HCT116 (cell line): ENCODE measurements at regions not wholly inside any gene's neighbourhood (a gene's known extent, or its start where the extent isn't known, plus 50 kb on each side); places are given as distances from the start of the nearest gene placed in this dataset.

Experiments used
- ATAC-seq: fragments of 200-7000 bp; cut with Tn5 transposase; 2 replicates; pipeline ENCODE4 v1.9.1; 2020; ENCODE audit warnings: mild to moderate bottlenecking, moderate library complexity
- BruUV-seq: library from RNA; stranded (reverse); fragments of 400-500 nt; replicated peaks from 2 replicates; lab custom pipeline; 2021; lab: Mats Ljungman, UMichigan
- CTCF ChIA-PET: fragments of 300-600 bp; sonication (Branson Sonifier 250); formaldehyde crosslinking; loops from one replicate; lab custom pipeline; 2021; ENCODE audit warnings: antibody characterized with exemption; lab: Charles Lee
- POLR2A ChIA-PET: fragments of 300-600, 350-600 bp; sonication (Branson Sonifier 250); formaldehyde crosslinking; loops from one replicate; lab custom pipeline; 2021; ENCODE audit warnings: antibody characterized with exemption; lab: Charles Lee
- RAD21 ChIA-PET, 2 experiments: fragments of 300-600 bp; sonication (Branson Sonifier 250); formaldehyde crosslinking; loops; one replicate each; lab custom pipeline; 2023; ENCODE audit warnings: low total read pairs in 2 of 2; ENCODE audit not compliant: uncharacterized antibody in 2 of 2, unreplicated experiment in 2 of 2, low non-redundant PET in 1 of 2; lab: Charles Lee
- DNase-seq: peaks from one replicate; pipeline ENCODE4 v3.0.0-alpha.2; 2010; ENCODE audit warnings: low read depth, low spot score
- H2AFZ ChIP-seq: fragments of 200-600 bp; shearing (Covaris generic), sonication (generic); 2 replicates; pipeline ENCODE4 v1.6.1; 2017; ENCODE audit warnings: low read depth, mixed run types, mixed read lengths, antibody characterized with exemption, low read length; ENCODE audit not compliant: poor library complexity, severe bottlenecking
- H3K27ac ChIP-seq: 2 replicates; pipeline ENCODE4 v1.5.1; 2012; ENCODE audit warnings: low read depth, low read length
- H3K27me3 ChIP-seq: fragments of 200-600 bp; sonication (generic); 2 replicates; pipeline ENCODE4 v1.6.1; 2016; ENCODE audit warnings: mixed run types, low read length, mixed read lengths; ENCODE audit not compliant: insufficient read depth
- H3K36me3 ChIP-seq, 2 experiments: fragments of 200-500 bp in 1 of 2; fragments of 200-600 bp in 1 of 2; sonication (Bioruptor generic) in 1 of 2; sonication (generic) in 1 of 2; 2 replicates each; pipeline versions ENCODE4 v1.5.1 to v1.6.1; 2014 to 2016; ENCODE audit warnings: low read length in 2 of 2, inconsistent platforms in 1 of 2, mixed read lengths in 1 of 2, mixed run types in 1 of 2; ENCODE audit not compliant: insufficient read depth in 2 of 2, control insufficient read depth in 1 of 2
- H3K4me1 ChIP-seq, 2 experiments: fragments of 200-600 bp in 1 of 2; sonication (generic) in 1 of 2; 2 replicates each; pipeline versions ENCODE4 v1.5.1 to v1.6.1; 2012 to 2017; ENCODE audit warnings: low read length in 2 of 2, inconsistent platforms in 1 of 2, mild to moderate bottlenecking in 1 of 2, mixed read lengths in 1 of 2, mixed run types in 1 of 2, moderate library complexity in 1 of 2; ENCODE audit not compliant: insufficient read depth in 2 of 2, control insufficient read depth in 1 of 2
- H3K4me2 ChIP-seq: fragments of 200-600 bp; sonication (generic); 2 replicates; pipeline ENCODE4 v1.6.1; 2017; ENCODE audit warnings: mixed run types, low read length, mixed read lengths
- H3K4me3 ChIP-seq, 2 experiments: fragments of 200-600 bp in 1 of 2; sonication (generic) in 1 of 2; replicated peaks in 1 of 2; 2 replicates each; pipeline ENCODE4 v1.5.1; 2011 to 2016; ENCODE audit warnings: low read length in 2 of 2, control low read depth in 1 of 2, low read depth in 1 of 2, mild to moderate bottlenecking in 1 of 2, mixed read lengths in 1 of 2, mixed run types in 1 of 2
- H3K79me2 ChIP-seq: fragments of 200-600 bp; sonication (generic); 2 replicates; pipeline ENCODE4 v1.6.1; 2017; ENCODE audit warnings: mild to moderate bottlenecking, mixed run types, low read length, moderate library complexity, mixed read lengths; ENCODE audit not compliant: insufficient read depth
- H3K9ac ChIP-seq: fragments of 200-600 bp; sonication (generic); 2 replicates; pipeline ENCODE4 v1.6.1; 2016; ENCODE audit warnings: low read length, mixed read lengths
- H3K9me2 ChIP-seq: fragments of 200-600 bp; sonication (generic), shearing (Covaris generic); 2 replicates; pipeline ENCODE4 v1.6.1; 2017; ENCODE audit warnings: mixed run types, mild to moderate bottlenecking, moderate library complexity; ENCODE audit not compliant: insufficient read depth
- H3K9me3 ChIP-seq, 2 experiments: fragments of 200-500 bp in 1 of 2; fragments of 200-600 bp in 1 of 2; sonication (Bioruptor generic) in 1 of 2; sonication (generic) in 1 of 2; 2 replicates each; pipeline ENCODE4 v1.6.1; 2014 to 2017; ENCODE audit warnings: low read length in 2 of 2, mixed read lengths in 2 of 2, inconsistent platforms in 1 of 2, low read depth in 1 of 2, mild to moderate bottlenecking in 1 of 2, mixed run types in 1 of 2, moderate library complexity in 1 of 2; ENCODE audit not compliant: control insufficient read depth in 1 of 2, insufficient read depth in 1 of 2
- H4K20me1 ChIP-seq: fragments of 200-600 bp; sonication (generic), shearing (Covaris generic); 2 replicates; pipeline ENCODE4 v1.6.1; 2017; ENCODE audit warnings: mixed run types, mild to moderate bottlenecking, moderate library complexity; ENCODE audit not compliant: insufficient read depth
- ELF1 ChIP-seq: IDR thresholded peaks from 2 replicates; pipeline ENCODE4 v1.6.1; 2012; ENCODE audit warnings: low read depth, borderline replicate concordance
- EZH2 ChIP-seq: fragments of 200-600 bp; sonication (generic); IDR thresholded peaks from 2 replicates; pipeline ENCODE4 v1.6.1; 2017; ENCODE audit warnings: antibody characterized with exemption, mixed run types
- FOSL1 ChIP-seq: IDR thresholded peaks from 2 replicates; pipeline ENCODE4 v1.6.1; 2012; ENCODE audit warnings: low read depth
- POLR2A ChIP-seq: IDR thresholded peaks from 2 replicates; pipeline ENCODE4 v1.7.0; 2011; ENCODE audit warnings: borderline replicate concordance; ENCODE audit not compliant: insufficient read depth, insufficient read length; ENCODE audit errors: extremely low read depth
- POLR2AphosphoS5 ChIP-seq: IDR thresholded peaks from 2 replicates; pipeline ENCODE4 v1.6.1; 2011; ENCODE audit warnings: mild to moderate bottlenecking, low read depth, low read length, moderate library complexity
- RAD21 ChIP-seq: IDR thresholded peaks from 2 replicates; pipeline ENCODE4 v1.6.1; 2012; ENCODE audit warnings: low read depth, mild to moderate bottlenecking
- SIN3A ChIP-seq: IDR thresholded peaks from 2 replicates; pipeline ENCODE4 v1.6.1; 2012; ENCODE audit warnings: low read depth
- SP1 ChIP-seq: IDR thresholded peaks from 2 replicates; pipeline ENCODE4 v1.6.1; 2012; ENCODE audit warnings: low read depth
- TCF7L2 ChIP-seq: IDR thresholded peaks from 2 replicates; pipeline ENCODE4 v1.7.0; 2011; ENCODE audit warnings: borderline replicate concordance, inconsistent platforms; ENCODE audit not compliant: insufficient read depth, insufficient read length; ENCODE audit errors: extremely low read depth
- ZNF274 ChIP-seq: fragments of 200-500 bp; sonication (Bioruptor generic); IDR thresholded peaks from 2 replicates; pipeline ENCODE4 v1.6.1; 2014; ENCODE audit warnings: mild to moderate bottlenecking, low read depth, low read length, inconsistent platforms
- intact Hi-C: fragments of 100-400 bp; cut with micrococcal nuclease; formaldehyde crosslinking; loops from 2 replicates; pipeline ENCODE4 v1.10.0; 2022
- TF ChIP-seq, protein P1 (sequence below): IDR thresholded peaks from 2 replicates; pipeline ENCODE4 v1.6.1; 2011; ENCODE audit warnings: mild to moderate bottlenecking, low read length, moderate library complexity; ENCODE audit not compliant: insufficient replicate concordance; ENCODE audit errors: extremely low read depth
- TF ChIP-seq, protein P2 (sequence below): IDR thresholded peaks from 2 replicates; pipeline ENCODE4 v1.6.1; 2012
- TF ChIP-seq, protein P3 (sequence below): IDR thresholded peaks from 2 replicates; pipeline ENCODE4 v1.6.1; 2012

DNA sequence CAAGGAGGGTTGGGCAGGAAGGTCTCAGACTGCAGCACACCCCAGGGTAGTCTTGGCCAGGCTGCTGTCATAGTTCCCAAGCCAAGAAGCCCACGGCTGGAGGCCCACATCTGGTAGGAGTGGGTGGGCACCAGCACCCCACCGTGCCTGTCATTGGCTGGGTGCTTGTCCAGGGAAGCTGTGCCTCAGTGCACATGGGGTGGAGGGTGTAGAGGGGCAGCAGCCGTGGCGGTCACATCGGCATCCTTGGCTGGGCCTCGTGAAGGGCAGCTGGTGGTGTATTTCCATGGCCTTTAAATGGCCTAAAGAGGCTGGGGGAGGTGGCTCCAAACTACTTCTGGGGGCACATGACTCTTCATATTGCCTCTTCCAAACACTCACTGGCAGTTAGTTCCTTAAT lies 119.6 kb upstream of the USP24 start (continued):
- TF ChIP-seq, protein P1, sequence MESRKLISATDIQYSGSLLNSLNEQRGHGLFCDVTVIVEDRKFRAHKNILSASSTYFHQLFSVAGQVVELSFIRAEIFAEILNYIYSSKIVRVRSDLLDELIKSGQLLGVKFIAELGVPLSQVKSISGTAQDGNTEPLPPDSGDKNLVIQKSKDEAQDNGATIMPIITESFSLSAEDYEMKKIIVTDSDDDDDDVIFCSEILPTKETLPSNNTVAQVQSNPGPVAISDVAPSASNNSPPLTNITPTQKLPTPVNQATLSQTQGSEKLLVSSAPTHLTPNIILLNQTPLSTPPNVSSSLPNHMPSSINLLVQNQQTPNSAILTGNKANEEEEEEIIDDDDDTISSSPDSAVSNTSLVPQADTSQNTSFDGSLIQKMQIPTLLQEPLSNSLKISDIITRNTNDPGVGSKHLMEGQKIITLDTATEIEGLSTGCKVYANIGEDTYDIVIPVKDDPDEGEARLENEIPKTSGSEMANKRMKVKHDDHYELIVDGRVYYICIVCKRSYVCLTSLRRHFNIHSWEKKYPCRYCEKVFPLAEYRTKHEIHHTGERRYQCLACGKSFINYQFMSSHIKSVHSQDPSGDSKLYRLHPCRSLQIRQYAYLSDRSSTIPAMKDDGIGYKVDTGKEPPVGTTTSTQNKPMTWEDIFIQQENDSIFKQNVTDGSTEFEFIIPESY: no peak
- TF ChIP-seq SIN3A (no peak), POLR2AphosphoS5 (no peak), SP1 (no peak), ELF1 (no peak), EZH2 (no peak), TCF7L2 (no peak), ZNF274 (no peak), POLR2A (no peak)
- TF ChIP-seq, protein P2, sequence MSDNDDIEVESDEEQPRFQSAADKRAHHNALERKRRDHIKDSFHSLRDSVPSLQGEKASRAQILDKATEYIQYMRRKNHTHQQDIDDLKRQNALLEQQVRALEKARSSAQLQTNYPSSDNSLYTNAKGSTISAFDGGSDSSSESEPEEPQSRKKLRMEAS: no peak
- TF ChIP-seq, protein P3, sequence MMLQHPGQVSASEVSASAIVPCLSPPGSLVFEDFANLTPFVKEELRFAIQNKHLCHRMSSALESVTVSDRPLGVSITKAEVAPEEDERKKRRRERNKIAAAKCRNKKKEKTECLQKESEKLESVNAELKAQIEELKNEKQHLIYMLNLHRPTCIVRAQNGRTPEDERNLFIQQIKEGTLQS: no peak

DNA sequence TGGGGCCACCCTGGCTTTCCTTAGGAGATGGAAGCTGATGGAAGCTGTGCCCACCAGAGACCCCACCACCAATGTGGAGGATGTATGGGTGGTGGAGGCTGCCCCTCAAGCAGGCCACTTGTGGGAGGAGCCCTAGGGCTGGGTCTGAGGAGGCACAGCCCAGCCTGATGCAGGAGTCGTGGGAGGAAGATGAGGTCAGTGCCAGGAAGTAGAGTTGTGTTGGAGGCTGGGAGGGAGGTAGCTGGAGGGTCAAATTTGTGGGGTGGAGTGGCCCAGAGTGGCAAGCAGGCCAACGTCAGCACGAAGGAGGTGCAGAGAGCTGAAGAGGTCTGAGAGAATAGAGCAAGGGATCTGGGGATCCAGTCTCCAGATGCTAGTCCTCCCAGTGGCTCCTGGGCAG lies 119.0 kb upstream of the USP24 start:
- no peak overlapping the region for H3K4me3 ChIP-seq
- H3K9ac ChIP-seq: no peak overlapping the region
- ChIA-PET CTCF (no interaction called here), POLR2A (no interaction called here), RAD21 (no interaction called here)
- no peak overlapping the region for H3K4me2 ChIP-seq
- H3K27ac ChIP-seq: no peak overlapping the region
- no peaks in the 10 kb centered on the region for H3K4me1 ChIP-seq
- H3K27me3 ChIP-seq: no peaks in the 10 kb centered on the region
- intact Hi-C loops: no loop called here
- DNase-seq (no peak), ATAC-seq (no peak)
- H3K9me3 ChIP-seq: no peaks in the 10 kb centered on the region
- no peaks in the 10 kb centered on the region for H3K9me2 ChIP-seq
- no peak for TF ChIP-seq EZH2
- no peak for TF ChIP-seq POLR2AphosphoS5
- no peak for TF ChIP-seq RAD21
- no peak for TF ChIP-seq FOSL1
- BruUV-seq: no TSS peak
- H3K79me2 ChIP-seq: no peaks in the 10 kb centered on the region
- H2AFZ ChIP-seq: no peak overlapping the region
- no peaks in the 10 kb centered on the region for H4K20me1 ChIP-seq
- no peaks in the 10 kb centered on the region for H3K36me3 ChIP-seq
